NOMO-1 treated with DMSO at 0.1 percent for 48 hours (cell line): ENCODE measurements at regions not wholly inside any gene's neighbourhood (a gene's known extent, or its start where the extent isn't known, plus 50 kb on each side); places are given as distances from the start of the nearest gene placed in this dataset.
A peak's percentile ranks its signal among the peaks of the same experiment; 100 is the strongest.
"Not testable (repeated sequence)": the region's sequence is repeated elsewhere in the genome, so short reads cannot be mapped to it uniquely, and the experiment has no call there.

Source experiments
- DNase-seq: peaks from one replicate; lab custom pipeline; 2025; ENCODE audit not compliant: unreplicated experiment; lab: John Stamatoyannopoulos, UW

DNA sequence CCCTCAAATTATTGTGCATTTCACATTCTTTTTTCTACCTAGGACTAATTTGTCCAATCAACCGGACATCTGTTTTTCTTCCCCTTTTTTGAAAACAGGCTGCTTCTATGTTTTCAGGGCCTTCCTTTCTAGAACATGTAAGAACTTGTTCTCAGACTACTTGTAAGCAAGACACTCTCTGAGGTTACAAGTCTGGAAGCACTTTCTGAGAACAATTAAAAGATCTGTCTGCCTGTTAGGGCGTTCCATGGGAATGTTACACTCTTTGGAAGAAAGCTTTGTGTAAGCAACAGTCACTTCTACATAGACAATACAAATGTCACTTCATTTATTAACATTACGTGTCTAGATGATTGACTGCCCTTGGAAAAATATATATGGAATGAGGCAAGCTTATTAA, 50.9 kb upstream of the HSPB3 start:
- DNase-seq = peak; percentile 76

DNA sequence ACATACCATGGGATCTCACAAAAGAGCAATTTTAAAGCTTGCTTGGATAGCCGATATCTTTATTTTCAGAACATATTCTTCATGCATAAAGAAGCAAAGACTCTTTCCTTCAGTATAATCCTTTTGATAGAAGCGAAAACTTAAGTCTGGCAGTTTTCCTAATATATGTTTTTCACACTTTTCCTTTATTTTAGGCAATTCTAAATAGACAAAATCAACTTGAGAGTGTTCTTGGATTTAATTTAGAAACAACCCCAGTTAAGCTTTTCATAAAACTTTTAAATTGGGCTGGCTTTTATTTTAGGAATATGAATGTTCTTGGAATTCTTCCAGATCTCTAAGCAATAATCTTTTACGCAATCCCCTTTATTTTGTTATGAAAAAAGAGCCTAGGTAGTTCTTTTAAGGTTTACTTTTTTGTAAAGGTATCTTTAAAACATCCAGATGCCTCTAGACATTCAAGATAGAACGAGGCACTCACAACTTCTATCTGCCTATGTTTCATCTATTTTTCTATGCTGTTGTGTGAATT, 51.5 kb upstream of the HSPB3 start:
- no peak for DNase-seq

DNA sequence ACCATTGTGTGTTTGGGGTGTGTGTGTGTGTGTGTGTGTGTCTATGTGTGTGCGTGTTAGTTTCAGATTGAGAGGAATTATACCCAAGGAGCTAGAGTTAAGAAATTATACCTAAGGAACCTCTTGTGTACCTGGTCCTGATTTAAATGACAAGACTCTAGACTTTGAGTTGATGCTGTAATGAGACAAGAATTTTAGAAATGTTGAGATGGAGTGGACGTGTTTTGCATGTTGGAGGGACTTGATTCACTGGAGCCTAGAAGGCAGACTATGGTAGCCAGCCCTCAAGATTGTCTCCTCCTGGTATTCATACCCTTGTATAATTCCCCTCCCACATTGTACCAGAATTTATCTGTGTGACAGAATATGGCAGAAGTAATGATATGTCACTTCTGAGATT, 52.4 kb upstream of the HSPB3 start:
- no peak for DNase-seq

DNA sequence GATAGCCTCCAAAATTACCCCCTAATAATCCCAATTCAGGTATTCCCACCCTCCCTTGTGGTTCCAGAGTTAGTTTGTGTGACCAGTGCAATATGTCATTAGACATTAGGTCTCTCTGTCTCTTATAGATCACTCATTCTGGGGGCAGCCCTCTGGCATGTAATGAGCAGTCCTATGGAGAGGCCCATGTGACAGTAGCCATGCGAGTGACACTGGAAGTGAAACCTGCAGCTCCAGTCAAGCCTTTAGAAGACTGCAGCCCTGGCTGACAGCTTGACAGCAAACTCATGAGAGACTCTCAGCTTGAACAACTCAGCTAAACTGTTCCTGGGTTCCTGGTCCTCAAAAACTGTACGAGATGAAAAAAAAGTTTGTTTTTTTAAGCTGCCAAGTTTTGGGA, 54.0 kb upstream of the HSPB3 start:
- peak; percentile 32 for DNase-seq

DNA sequence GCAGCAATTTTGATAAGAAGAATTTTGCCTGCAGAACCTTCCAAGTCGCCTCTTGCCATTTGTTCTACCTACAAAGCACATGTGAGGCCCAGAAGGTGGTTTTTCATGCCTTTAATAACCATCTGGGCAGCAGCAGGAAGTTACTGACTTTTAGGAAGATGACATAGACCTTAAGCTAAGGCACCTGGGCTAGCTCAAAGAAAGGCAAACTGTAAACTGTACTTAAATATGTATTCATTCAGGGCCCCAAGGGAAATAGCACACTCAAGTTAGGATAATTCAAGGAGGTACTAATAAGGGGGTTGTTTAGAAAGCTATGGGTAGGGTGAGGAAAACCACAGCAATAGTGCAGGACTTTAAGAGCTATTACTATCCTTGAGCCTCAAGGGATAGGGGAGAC, 57.3 kb upstream of the HSPB3 start:
- no peak for DNase-seq

DNA sequence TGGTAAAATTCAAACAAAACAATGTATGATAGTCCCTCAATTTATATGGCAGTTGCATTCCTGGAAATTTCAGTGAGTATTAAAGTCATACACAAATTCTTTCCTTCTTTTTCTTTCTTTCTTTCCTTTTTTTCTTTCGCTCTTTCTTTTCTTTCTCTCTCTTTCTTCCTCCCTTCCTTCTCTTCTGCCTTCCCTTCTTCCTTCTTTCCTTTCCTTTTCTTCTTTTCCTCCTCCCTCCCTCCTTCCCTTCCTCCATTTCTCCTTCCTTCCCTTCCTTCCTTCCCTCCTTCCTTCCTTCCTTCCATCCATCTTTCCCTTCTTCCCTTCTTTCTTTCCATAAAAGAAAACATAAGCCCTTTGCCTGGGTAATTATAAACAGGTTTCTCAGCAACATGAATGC, 58.1 kb upstream of the HSPB3 start:
- DNase-seq = no peak

DNA sequence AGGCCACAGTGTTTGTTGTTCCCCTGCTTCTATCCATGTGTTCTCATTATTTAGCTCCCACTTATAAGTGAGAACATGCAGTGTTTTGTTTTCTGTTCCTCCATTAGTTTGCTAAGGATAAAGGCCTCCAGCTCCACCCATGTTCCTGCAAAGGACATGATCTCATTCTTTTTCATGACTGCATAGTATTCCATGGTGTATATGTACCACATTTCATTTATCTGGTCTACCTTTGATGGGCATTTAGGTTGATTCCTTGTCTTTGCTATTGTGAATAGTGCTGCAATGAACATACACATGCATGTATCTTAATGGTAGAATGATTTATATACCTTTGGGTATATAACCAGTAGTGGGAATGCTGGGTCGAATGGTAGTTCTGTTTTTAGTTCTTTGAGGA, 62.5 kb upstream of the HSPB3 start:
- DNase-seq = not testable (repeated sequence)

DNA sequence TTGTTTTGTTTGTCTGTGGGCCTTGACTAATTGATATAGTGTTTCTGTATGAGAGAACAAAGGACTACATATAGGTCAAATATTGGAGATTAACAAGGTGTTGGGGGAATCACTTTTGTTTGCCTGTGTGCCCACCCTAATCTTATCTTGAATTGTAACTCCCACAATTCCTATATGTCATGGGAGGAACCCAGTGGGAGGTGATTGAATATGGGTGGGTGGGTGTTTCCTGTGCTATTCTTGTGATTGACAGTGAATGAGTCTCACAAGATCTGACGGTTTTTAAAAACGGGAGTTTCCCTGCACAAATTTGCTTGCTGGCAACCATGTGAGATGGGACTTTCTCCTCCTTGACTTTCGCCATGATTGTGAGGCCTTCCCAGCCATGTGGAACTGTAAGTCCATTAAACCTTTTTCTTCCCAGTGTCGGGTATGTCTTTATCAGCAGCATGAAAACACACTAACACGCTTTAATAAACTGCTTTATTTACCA, 64.9 kb upstream of the HSPB3 start:
- DNase-seq = no peak

DNA sequence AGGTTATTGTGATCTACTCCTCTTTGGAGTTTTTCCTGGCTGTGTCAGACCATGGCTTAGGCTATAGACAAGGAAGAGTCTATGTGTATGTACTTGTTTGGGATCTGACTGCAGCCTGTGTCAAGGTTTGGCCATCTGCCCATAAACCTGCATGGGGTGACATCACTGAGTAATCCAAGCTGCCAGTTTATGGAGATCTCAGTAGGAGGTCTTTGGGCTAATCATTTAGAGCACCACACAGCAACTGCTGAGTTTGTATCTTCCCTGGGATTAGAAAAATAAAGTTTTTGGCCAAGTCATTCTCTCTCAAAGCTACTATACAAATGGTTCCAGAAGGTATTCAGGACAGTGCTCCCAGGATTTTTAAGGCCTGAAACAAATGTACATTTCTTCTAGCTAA, 65.5 kb upstream of the HSPB3 start:
- DNase-seq = no peak

DNA sequence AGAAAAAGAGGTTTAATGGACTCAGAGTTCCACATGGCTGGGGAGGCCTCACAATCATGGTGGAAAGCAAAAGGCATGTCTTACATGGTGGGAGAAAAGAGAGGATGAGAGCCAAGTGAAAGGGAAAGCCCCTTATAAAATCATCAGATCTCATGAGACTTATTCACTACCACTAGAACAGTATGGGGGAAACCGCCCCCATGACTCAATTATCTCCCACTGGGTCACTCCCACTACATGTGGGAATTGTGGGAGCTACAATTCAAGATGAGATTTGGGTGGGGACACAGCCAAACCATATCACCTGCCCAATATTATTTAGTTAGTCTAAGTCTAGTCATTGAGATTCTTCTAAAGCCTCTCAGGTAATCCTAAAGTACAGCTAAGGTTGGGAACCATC, 66.1 kb upstream of the HSPB3 start:
- not testable (repeated sequence) for DNase-seq

DNA sequence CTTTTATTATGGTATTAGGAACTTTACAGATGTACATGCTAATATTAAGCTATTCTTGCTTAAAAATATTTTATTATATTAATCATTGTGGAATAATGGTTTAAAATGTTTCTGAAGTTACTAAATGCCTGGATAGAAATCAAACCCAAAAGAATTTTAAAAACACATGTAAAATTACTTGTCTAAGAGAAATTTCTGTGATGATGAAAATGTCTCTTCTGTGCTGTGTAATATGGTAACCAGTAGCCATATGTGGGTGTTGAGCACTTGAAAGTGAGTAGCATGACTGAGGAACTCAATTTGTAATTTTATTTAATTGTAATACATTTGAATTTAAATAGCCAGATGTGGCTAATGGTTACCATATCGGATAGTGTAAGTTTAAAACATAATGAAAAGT, 66.7 kb upstream of the HSPB3 start:
- DNase-seq = no peak

DNA sequence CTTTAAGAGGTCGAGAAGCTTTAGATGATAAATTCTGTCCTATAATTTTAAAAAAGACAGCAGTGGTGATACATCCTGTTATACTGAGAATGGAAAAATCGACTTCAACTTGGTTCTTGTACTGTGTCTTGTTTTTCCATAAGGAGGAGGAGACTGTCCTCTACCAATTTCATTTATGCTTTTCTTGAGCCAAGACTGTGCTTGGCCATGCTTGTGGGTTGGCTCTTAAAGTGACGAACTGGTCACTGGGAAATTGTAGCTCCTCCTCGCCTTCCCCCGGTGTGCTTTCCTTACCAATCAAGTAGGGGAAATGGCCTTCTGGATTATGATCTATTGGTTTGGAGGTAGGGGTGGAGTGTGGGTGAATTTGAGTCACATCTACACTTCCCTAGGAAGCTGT, 67.1 kb upstream of the HSPB3 start:
- DNase-seq = no peak

DNA sequence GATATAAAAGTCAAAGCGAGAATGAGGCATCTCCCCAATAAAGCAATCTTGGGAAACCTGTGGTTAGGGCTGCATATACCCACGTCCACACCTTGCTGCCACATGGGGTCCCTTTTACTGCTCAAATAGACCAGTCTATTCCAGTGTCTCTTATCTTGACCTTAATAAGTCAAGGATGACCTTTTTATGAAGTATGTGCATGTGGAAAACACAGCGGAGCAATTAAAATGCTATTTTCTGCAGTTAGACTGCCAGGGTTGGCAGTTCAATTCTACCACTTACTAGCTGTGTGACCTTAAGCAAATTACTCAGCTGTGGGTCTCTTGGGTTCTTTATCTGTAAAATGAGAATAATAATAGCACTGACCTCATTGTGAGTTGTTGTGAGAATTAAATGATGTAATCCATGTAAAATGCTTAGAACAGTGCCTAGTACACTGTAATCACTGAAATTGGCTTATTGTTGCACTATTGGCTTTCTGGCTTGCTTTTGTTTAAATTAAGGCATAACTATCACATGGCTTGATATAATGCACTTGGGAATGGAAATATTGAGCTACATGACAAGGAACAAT, 67.8 kb upstream of the HSPB3 start:
- no peak for DNase-seq

DNA sequence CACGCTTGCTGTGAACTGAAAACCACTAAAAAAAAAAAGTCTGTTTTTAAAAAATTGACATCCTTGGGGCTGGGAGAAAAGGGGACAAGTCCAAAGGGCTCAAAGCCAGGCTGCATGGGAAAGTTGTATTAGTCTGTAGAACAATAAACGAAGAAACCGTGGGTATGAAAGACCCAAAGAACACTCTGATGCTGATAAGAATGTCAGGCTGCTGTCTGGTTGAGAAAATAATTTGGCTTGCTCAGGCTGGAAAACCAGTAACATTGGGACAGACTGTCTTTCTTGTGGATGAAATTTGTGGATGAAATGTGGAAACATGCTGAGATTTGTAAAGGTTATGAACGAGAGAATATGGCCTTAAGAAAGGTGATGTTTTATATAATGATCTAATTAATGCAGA, 68.5 kb upstream of the HSPB3 start:
- no peak for DNase-seq

DNA sequence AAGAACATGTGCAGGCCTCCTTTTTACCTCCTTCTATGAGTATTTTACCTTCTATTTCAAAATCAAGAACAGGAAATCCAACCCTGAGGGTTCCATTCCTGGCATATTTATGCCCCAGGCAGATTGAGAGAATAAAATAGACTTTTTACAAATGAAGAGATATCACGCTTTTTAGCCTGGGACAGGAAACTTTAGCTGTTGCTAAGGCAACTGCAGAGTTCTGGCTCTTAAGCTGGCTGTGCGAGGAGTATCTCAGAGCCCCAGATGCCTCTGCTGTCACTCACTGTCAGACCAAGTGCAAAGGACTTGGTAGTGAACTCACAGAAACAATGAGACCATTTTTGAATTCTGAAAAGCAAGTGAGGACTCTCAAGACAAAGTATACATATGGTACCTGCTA, 69.5 kb upstream of the HSPB3 start:
- DNase-seq = no peak

DNA sequence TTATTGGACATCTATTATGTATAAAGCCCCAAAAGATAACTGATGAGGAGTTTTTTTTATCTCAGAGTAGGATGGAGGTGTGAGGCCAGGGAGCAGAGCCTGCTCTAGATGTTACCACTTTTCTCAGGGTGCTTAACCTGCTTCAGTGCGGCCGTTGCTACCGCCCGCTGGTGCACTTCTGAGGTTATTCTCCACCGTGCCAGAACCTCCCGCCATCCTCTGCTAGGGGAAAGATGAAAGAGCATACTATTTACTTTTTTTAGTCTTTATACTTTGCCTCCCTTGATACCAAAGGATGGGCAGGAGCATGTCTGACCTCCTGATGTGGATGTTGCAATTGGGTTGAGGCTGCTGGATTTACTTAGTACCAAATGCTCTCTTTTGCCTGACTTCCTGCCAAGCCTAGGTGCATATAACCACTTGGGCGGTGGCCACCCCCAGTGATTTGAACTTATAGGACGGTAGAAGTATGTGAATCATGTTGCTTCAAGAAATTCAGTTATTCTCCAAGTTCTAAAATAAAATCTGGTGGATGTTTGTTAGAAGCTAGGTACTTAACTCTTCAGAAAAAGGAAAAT, 71.1 kb upstream of the HSPB3 start:
- no peak for DNase-seq

DNA sequence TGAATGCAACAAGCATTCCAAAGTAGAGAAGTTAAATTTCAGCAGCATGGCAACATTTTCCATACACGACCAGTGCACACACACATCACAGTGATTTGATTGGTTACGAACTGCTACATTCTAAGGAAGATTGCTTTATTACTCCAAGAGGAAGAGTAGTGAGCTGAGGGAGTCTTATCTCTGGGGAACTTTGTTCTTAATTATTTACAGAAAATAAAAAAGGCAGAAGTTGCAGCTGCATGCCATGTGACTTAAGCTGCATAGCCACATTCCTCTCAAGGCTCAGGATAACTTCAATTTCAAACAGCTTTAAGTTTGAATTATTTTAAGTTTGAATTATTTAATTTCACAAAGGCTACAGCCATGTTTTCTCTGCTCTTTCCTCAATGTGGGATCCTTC, 71.6 kb upstream of the HSPB3 start:
- no peak for DNase-seq

DNA sequence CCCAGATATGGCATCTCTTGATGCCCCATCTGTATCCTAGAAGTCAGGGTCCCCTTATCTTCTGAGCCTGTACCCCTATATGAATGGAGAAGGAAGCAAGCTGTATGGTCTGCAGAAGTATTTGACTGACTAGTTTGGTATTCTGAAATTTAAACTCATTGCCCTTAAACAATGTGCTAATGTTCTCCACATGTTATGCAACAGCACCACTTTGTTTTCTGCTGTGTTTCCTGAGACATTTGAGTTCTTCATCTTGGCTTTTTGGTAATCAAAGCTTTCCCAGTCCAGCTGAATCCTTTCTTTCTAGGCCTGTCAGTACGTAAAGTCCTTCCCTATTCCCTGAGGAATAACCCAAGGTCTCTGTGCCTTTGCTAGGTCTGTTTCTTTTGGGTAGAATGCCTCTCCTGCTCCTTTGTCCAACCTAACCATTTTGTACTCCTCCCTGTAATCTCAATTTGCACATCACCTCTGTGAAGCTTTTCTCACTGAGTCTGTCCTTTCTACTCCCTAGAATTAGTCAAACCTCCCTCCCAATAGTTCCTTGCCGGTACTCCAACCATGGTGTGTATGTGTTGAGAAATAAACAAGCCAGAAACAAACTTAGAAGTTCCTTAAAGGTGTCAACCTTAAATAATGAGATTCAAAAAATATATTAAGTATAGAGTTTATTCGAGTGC, 72.1 kb upstream of the HSPB3 start:
- peak; percentile 34 for DNase-seq

DNA sequence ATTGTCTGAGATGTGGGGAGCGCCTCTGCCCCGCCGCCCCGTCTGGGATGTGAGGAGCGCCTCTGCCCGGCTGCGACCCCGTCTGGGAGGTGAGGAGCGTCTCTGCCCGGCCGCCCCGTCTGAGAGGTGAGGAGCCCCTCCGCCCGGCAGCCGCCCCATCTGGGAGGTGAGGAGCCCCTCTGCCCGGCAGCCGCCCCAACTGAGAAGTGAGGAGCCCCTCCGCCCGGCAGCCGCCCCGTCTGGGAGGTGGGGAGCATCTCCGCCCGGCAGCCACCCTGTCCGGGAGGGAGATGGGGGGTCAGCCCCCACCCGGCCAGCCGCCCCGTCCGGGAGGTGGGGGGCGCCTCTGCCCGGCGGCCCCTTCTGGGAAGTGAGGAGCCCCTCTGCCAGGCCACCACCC, 70.9 kb upstream of the ARL15 start:
- not testable (repeated sequence) for DNase-seq

DNA sequence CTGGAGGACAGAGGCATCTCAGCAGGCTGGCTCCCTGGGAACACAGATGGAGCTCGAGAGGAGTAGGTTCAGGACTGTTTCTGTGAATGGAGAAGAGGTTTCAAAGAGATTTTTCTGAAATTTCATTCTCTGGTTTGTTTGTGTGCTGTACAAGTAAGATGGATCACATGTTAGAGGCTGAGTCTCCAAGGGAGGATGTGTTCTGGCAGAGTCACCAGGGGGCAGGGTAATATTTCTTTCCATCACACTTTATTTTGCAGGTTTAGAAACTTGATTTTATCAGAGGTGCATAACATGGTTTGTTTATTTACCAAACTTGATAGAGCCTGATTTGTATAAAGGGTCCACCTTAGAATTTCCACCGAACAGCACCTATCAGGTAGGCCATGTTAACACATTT, 69.2 kb upstream of the ARL15 start:
- no peak for DNase-seq

DNA sequence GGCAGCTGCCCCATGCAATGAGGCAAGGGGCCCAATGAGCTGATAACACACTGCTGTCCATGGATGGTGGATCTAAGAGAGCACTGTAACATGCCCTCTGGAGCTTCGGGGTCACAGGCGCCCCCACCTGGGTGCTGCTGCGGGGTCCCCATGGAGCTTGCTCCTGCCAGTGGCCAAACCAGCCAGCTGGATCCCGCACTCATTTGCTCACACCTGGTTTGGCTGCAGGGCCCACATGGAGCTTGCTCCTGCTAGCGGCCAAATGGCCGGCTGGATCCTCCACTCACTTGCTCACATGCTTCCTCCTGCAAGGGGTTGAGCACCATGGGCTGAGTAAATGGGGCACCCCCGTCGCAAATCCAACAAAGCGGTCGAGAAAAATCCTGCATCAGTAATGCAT, 68.3 kb upstream of the ARL15 start:
- DNase-seq = no peak

DNA sequence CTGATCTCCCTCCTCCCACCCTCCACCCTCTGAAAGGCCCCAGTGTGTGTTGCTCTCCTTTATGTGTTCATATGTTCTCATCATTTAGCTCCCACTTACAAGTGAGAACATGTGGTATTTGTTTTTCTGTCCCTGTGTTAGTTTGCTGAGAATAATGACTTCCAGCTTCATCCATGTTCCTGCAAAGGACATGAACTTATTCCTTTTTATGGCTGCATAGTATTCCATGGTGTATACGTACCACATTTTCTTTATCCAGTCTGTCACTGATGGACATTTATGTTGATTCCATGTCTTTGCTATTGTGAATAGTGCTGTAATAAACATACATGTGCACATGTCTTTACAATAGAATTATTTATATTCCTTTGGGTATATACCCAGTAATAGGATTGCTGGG, 67.0 kb upstream of the ARL15 start:
- DNase-seq = not testable (repeated sequence)

DNA sequence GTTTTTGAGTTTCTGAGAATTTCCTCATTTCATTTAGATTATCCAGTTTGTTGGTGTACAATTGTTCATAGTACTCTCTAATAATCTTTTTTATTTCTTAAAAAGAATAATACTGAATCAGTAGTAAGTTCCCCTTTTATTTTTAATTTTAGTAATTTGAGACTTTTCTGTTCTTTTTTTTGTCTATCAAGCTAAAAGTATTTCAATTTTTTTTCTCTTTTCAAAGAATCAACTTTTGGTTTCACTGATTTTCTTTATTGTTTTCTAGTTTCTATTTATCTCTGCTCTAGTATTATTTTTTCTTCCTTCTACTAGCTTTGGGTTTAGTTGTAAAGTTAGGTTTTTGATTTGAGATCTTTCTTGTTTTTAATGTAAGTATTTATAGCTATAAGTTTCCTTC, 60.6 kb upstream of the ARL15 start:
- no peak for DNase-seq
